ENCODE measurements at regions not wholly inside any gene's neighbourhood (a gene's known extent, or its start where the extent isn't known, plus 50 kb on each side); places are given as distances from the start of the nearest gene placed in this dataset.

DNA sequence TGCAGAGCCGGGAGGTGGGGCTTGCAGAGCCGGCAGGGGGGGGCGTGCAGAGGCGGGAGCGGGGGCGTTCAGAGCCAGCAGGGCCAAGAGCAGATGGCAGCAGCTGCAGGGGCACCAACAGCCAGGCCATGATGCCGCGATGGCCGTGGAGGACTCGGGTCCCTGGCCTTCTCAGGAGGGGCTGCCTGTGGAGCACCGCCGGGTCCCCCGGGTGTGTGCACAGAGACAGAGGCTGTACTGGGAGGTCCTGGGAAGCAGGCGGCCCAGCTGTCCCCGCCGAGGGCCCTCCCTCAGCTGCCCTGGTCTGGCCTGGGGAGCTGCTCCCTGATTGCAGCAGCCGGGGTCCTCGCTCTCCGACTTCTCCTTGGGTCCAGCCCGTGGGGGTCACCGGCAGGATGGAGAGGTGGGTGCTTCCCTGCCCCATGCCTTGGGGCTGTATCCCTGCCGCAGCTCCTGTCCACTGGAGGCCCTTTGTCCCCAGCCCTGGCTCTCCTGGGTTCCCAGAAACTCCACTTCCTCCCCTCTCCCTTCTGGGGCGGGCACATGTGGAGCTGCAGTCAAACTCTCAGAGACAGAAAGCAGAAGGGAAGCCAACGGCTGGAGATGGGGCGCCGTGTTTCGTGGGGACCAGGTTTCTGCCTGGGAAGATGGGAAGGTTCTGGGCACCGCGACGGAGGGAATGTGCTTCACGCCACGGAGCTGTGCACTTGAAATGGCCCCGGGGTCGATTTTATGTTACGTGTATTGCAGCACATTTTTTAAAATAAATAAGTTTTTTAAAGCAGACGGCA lies 75.8 kb upstream of the GALNT9 start:
- TF ChIP-seq ZNF133 (tag by site-specific recombination; IDR thresholded peaks at IDR 0.05) (no peak), ZNF184 (tag by site-specific recombination; IDR thresholded peaks at IDR 0.05) (no peak), RBAK (tag by site-specific recombination; IDR thresholded peaks at IDR 0.05) (no peak), FEZF1 (tag by site-specific recombination; IDR thresholded peaks at IDR 0.05) (no peak), PBX3 (CRISPR knock-in tag; IDR thresholded peaks at IDR 0.05) (no peak), ZBTB48 (tag by site-specific recombination; IDR thresholded peaks at IDR 0.05) (no peak), ZBTB7A (tag by site-specific recombination; IDR thresholded peaks at IDR 0.05; ENCODE audit: low read depth) (no peak), OVOL3 (tag by site-specific recombination; IDR thresholded peaks at IDR 0.05) (no peak)
- TF ChIP-seq, protein P1, sequence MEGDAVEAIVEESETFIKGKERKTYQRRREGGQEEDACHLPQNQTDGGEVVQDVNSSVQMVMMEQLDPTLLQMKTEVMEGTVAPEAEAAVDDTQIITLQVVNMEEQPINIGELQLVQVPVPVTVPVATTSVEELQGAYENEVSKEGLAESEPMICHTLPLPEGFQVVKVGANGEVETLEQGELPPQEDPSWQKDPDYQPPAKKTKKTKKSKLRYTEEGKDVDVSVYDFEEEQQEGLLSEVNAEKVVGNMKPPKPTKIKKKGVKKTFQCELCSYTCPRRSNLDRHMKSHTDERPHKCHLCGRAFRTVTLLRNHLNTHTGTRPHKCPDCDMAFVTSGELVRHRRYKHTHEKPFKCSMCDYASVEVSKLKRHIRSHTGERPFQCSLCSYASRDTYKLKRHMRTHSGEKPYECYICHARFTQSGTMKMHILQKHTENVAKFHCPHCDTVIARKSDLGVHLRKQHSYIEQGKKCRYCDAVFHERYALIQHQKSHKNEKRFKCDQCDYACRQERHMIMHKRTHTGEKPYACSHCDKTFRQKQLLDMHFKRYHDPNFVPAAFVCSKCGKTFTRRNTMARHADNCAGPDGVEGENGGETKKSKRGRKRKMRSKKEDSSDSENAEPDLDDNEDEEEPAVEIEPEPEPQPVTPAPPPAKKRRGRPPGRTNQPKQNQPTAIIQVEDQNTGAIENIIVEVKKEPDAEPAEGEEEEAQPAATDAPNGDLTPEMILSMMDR (tag by site-specific recombination; IDR thresholded peaks at IDR 0.05), result no peak

Measured in HEK293 (cell line).